ENCODE measurements at regions not wholly inside any gene's neighbourhood (a gene's known extent, or its start where the extent isn't known, plus 50 kb on each side); places are given as distances from the start of the nearest gene placed in this dataset.

GRCh38 chr11:70663815-70664214, 265.5 kb downstream of the CTTN start:
- TF ChIP-seq, protein P1, sequence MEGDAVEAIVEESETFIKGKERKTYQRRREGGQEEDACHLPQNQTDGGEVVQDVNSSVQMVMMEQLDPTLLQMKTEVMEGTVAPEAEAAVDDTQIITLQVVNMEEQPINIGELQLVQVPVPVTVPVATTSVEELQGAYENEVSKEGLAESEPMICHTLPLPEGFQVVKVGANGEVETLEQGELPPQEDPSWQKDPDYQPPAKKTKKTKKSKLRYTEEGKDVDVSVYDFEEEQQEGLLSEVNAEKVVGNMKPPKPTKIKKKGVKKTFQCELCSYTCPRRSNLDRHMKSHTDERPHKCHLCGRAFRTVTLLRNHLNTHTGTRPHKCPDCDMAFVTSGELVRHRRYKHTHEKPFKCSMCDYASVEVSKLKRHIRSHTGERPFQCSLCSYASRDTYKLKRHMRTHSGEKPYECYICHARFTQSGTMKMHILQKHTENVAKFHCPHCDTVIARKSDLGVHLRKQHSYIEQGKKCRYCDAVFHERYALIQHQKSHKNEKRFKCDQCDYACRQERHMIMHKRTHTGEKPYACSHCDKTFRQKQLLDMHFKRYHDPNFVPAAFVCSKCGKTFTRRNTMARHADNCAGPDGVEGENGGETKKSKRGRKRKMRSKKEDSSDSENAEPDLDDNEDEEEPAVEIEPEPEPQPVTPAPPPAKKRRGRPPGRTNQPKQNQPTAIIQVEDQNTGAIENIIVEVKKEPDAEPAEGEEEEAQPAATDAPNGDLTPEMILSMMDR (IDR thresholded peaks at IDR 0.05): no peak
- no peak for TF ChIP-seq POLR2A (IDR thresholded peaks at IDR 0.05)
